Thymus (tissue), 11 donors: ENCODE measurements at regions not wholly inside any gene's neighbourhood (a gene's known extent, or its start where the extent isn't known, plus 50 kb on each side); places are given as distances from the start of the nearest gene placed in this dataset.
A peak's percentile ranks its signal among the peaks of the same experiment; 100 is the strongest.

ENCODE experiments used
- DNase-seq, 9 donors: peaks; one replicate each; pipeline ENCODE4 v3.0.0-alpha.2; 2013; ENCODE audit warnings: low spot score in 9 of 9, low read depth in 6 of 9, missing footprints in 1 of 9
- H3K27ac ChIP-seq, 2 donors: one replicate each; pipeline ENCODE4 v1.5.1; 2013; ENCODE audit warnings: control low read depth in 1 of 2, low read depth in 1 of 2, low read length in 1 of 2, mild to moderate bottlenecking in 1 of 2, moderate library complexity in 1 of 2
- H3K27me3 ChIP-seq, 2 donors: one replicate each; pipeline ENCODE4 v1.5.1; 2013; ENCODE audit warnings: low read length in 1 of 2; ENCODE audit not compliant: control insufficient read depth in 2 of 2, insufficient read depth in 1 of 2
- H3K36me3 ChIP-seq, 2 donors: one replicate each; pipeline ENCODE4 v1.5.1; 2013; ENCODE audit warnings: low read length in 1 of 2, mild to moderate bottlenecking in 1 of 2, moderate library complexity in 1 of 2; ENCODE audit not compliant: control insufficient read depth in 2 of 2, insufficient read depth in 2 of 2
- H3K4me1 ChIP-seq, 2 donors: one replicate each; pipeline ENCODE4 v1.5.1; 2013; ENCODE audit warnings: low read length in 2 of 2; ENCODE audit not compliant: control insufficient read depth in 2 of 2, insufficient read depth in 2 of 2
- H3K4me3 ChIP-seq, 2 donors: one replicate each; pipeline ENCODE4 v1.5.1; 2013; ENCODE audit warnings: low read length in 2 of 2, control low read depth in 1 of 2, mild to moderate bottlenecking in 1 of 2
- H3K9me3 ChIP-seq, 2 donors: one replicate each; pipeline ENCODE4 v1.5.1; 2013; ENCODE audit warnings: low read length in 1 of 2, mild to moderate bottlenecking in 1 of 2; ENCODE audit not compliant: control insufficient read depth in 2 of 2, insufficient read depth in 1 of 2
- WGBS: extraction: QIAGEN DNeasy Blood & Tissue Kit; methylation state at CpG from one replicate; pipeline ENCODE4 v1.1.7; 2013; 5-methylcytosine and 5-hydroxymethylcytosine counted together
- donor health status: healthy.

DNA sequence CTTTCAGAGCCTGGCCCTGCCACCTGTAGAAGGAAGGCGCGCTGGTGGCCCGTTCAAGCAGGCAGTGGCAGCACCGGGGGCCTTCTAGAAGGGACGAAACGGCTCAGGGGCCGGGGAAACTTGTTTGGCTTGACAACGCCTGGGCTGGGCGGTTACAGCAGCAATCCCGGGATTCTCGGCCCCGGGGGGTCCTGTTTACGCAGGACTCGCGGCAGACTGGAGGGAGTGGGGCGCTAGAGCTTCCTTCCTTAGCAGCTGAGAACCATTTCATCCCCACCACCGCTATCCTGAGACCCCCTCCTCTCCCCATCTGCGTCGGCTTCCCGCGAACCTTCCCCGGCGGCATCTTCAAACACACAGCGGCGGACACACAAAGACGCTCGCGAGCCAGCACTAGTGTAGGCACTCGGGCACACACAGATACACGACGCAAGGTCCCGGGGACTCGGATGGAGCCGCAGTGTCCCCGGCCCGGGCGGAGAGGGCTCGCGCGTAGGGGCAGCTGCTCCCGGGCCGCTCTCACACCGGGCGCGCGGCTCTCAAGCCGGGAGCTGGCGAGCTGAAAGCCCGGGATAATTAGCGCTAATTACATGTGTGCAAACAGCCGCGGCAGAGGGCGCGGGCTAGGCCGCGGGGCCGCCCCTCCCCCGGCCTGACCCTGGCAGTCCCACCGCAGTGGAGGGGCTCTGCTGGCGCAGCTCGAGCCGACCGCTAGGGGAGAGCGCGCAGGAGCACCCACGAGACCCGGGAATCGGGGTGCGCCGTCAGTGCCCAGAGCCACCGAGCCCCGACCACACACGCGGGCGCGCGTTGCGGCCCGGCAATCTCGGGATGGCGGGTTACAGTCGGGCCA lies 271.4 kb downstream of the FOXD2 start:
- no peak for DNase-seq

DNA sequence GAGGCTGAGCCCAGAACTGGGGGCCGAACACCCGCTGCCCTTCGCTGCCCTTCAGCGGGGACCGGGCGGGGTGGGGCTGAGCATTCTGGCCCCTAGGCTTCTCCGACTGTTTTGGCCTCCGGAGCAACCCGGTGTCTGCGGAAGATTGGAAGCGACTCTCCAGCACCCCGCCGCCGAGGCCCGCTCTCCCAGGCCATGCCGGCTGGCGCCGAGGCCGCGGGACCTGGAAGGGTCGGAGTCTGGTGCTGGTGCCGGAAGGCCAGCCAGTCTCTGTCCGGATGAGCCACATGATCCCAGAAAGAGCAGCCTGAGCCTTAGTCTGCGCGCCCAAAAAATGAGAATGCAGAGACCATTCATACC lies 272.0 kb downstream of the FOXD2 start:
- Histone ChIP-seq H3K27ac (no peak overlapping the region), H3K27me3 (peaks cover 54 to 94% of the 10 kb centered on the region in 2 donors), H3K36me3 (no peaks in the 10 kb centered on the region), H3K4me1 (peaks cover 0 to 3% of the 10 kb centered on the region in 2 donors), H3K9me3 (no peaks in the 10 kb centered on the region), H3K4me3 (peak overlapping the region in 1 of 2 donors; percentile 11)
- 2% methylated on average over 25 of the region's 25 CpGs for WGBS
- no peak for DNase-seq

More for the DNA sequence above, 271.4 kb downstream of the FOXD2 start:
- H3K27me3 ChIP-seq = peaks cover 51 to 89% of the 10 kb centered on the region in 2 donors
- peak overlapping the region in 1 of 2 donors; percentile 11 for H3K4me3 ChIP-seq
- no peaks in the 10 kb centered on the region for H3K36me3 ChIP-seq
- peaks cover 0 to 3% of the 10 kb centered on the region in 2 donors for H3K4me1 ChIP-seq
- H3K27ac ChIP-seq = no peak overlapping the region
- WGBS = 1% methylated on average over 82 of the region's 82 CpGs
- no peaks in the 10 kb centered on the region for H3K9me3 ChIP-seq

DNA sequence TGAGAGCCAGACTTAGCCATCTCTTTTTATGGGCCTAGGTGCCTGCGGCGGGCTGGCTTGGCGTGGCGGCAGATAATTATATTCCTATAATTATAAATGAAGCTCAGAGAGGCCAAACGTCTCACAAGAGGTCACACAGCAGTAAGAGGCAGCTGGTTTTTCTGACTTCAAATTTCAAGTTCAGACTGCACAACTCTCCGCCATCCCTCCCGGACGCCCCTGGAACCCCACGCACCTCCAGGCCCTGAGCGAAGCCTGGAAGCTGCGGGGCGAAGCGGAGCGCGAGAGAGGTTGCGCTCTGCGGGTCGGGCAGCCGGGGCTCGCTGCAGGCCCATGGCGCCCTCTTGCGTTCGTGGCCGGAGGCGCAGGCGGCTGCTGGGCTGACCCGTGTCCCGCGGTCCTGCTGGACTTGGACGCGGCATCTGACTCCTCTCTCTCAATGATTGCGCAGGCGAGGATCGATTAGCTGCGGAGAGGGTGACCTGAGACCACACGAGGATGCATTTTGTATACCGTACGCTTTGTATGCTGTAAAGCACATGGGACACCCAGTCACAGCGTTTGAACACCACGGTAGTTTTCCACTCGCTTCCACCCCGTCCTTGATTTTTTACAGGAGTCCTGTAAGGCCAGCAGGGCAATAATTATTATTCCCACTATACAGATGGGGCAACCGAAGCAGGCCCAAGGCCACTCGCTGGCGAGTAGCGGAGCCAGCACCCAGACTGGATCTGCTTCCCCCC lies 272.7 kb downstream of the FOXD2 start:
- no peaks in the 10 kb centered on the region for H3K9me3 ChIP-seq
- peak in 6 of 9 donors; percentile 5 to 61 (median 19) for DNase-seq
- 7% methylated on average over 46 of the region's 46 CpGs for WGBS
- H3K4me3 ChIP-seq = no peak overlapping the region
- peaks cover 0 to 3% of the 10 kb centered on the region in 2 donors for H3K4me1 ChIP-seq
- no peak overlapping the region for H3K27ac ChIP-seq
- H3K36me3 ChIP-seq = no peaks in the 10 kb centered on the region
- peaks cover 54 to 96% of the 10 kb centered on the region in 2 donors for H3K27me3 ChIP-seq
